Upper lobe of right lung (tissue), 1 donor: ENCODE measurements at regions not wholly inside any gene's neighbourhood (a gene's known extent, or its start where the extent isn't known, plus 50 kb on each side); places are given as distances from the start of the nearest gene placed in this dataset.

Experiments used
- ATAC-seq: fragments of 200-7000 bp; cut with Tn5 transposase; one replicate; pipeline ENCODE4 v1.9.1; 2020; ENCODE audit warnings: mild to moderate bottlenecking, moderate library complexity
- DNase-seq: peaks from one replicate; pipeline ENCODE4 v3.0.0-alpha.2; 2020
- H3K27ac ChIP-seq: fragments of 200-600 bp; one replicate; pipeline ENCODE4 v1.8.0; 2022
- H3K27me3 ChIP-seq: fragments of 200-600 bp; one replicate; pipeline ENCODE4 v1.8.0; 2022; ENCODE audit warnings: mild to moderate bottlenecking
- H3K36me3 ChIP-seq: fragments of 200-600 bp; one replicate; pipeline ENCODE4 v1.8.0; 2022
- H3K4me1 ChIP-seq: fragments of 200-600 bp; one replicate; pipeline ENCODE4 v1.8.0; 2022
- H3K4me3 ChIP-seq: fragments of 200-600 bp; one replicate; pipeline ENCODE4 v1.8.0; 2022; ENCODE audit warnings: mild to moderate bottlenecking
- H3K9me3 ChIP-seq: fragments of 200-600 bp; one replicate; pipeline ENCODE4 v1.8.0; 2022
- intact Hi-C: fragments of 100-400 bp; cut with DNase I; formaldehyde crosslinking; loops from one replicate; pipeline ENCODE4 v1.11.0; 2022
- TF ChIP-seq, protein P1 (sequence below): fragments of 200-600 bp; IDR thresholded peaks from one replicate; pipeline ENCODE4 v1.8.0; 2022; ENCODE audit warnings: antibody characterized with exemption
- donor health status: DM: no; HTN: yes; CAD: no; lungs with severe emphysema.

- intact Hi-C loops, result no loop called here
- Histone ChIP-seq H3K4me1 (peaks cover 13% of the 10 kb centered on the region), H3K27ac (no peak overlapping the region), H3K9me3 (no peaks in the 10 kb centered on the region), H3K27me3 (no peaks in the 10 kb centered on the region), H3K36me3 (no peaks in the 10 kb centered on the region), H3K4me3 (no peak overlapping the region)
- TF ChIP-seq, protein P1, sequence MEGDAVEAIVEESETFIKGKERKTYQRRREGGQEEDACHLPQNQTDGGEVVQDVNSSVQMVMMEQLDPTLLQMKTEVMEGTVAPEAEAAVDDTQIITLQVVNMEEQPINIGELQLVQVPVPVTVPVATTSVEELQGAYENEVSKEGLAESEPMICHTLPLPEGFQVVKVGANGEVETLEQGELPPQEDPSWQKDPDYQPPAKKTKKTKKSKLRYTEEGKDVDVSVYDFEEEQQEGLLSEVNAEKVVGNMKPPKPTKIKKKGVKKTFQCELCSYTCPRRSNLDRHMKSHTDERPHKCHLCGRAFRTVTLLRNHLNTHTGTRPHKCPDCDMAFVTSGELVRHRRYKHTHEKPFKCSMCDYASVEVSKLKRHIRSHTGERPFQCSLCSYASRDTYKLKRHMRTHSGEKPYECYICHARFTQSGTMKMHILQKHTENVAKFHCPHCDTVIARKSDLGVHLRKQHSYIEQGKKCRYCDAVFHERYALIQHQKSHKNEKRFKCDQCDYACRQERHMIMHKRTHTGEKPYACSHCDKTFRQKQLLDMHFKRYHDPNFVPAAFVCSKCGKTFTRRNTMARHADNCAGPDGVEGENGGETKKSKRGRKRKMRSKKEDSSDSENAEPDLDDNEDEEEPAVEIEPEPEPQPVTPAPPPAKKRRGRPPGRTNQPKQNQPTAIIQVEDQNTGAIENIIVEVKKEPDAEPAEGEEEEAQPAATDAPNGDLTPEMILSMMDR, result no peak
- DNase-seq, result no peak
- ATAC-seq, result no peak
These were observed 114.3 kb downstream of the SPP2 start for GRCh38 chr2:234164493-234165413.

GRCh38 chr2:234163510-234164045 lies 113.1 kb downstream of the SPP2 start:
- Histone ChIP-seq H3K27ac (no peak overlapping the region), H3K36me3 (no peaks in the 10 kb centered on the region), H3K4me1 (peaks cover 5% of the 10 kb centered on the region), H3K9me3 (no peaks in the 10 kb centered on the region), H3K27me3 (no peaks in the 10 kb centered on the region), H3K4me3 (no peak overlapping the region)
- ATAC-seq, result no peak
- intact Hi-C loops, result no loop called here
- TF ChIP-seq, protein P1, result no peak
- DNase-seq, result no peak

- Histone ChIP-seq H3K4me1 (peaks cover 5% of the 10 kb centered on the region), H3K27me3 (no peaks in the 10 kb centered on the region), H3K36me3 (no peaks in the 10 kb centered on the region), H3K9me3 (no peaks in the 10 kb centered on the region), H3K27ac (no peak overlapping the region), H3K4me3 (no peak overlapping the region)
- intact Hi-C loops, result no loop called here
- no peak for ATAC-seq
- TF ChIP-seq, protein P1, result no peak
- no peak for DNase-seq
These were observed 112.4 kb downstream of the SPP2 start for GRCh38 chr2:234162861-234163260.

DNA sequence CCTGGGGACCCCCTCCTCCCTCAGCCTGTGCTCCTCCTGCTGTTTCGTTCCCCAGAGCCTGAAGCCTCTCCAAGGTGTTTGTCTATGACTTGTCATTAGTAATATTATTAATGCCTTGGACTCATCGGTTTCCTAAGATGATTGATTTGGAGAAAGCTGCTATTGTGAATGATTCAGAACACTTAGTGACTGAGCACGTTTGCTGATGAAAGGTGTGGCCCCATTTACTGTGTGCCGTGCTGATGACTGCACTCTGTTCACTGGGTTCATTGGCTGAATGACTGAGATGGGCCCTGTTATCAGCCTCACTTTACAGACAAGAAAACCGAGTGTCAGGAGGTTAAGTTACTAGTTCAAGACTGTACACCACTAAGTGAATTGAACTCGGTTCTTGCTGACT lies 111.4 kb downstream of the SPP2 start:
- intact Hi-C loops, result no loop called here
- DNase-seq, result no peak
- TF ChIP-seq, protein P1, result no peak

DNA sequence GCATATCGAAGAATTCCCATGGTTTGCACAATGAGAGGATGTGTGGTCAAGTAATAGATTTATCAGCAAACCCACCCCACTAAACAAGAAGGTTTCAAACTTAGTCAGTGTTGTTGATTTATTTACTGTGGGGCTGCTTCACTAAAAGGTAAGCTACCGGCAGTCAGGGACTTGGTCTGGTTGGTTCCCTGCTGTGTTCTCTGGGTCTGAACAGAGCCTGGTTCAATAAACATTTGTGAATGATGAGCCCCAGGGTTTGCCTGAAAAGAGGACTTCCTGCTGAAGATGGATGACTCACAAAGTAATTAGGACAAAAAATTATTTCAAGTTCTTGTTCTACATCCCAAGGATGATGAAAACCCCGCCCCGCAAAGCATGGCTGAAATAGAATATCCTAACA lies 108.3 kb downstream of the SPP2 start:
- no peaks in the 10 kb centered on the region for H3K4me1 ChIP-seq
- TF ChIP-seq, protein P1, result no peak
- H3K9me3 ChIP-seq, result no peaks in the 10 kb centered on the region
- H3K4me3 ChIP-seq, result no peak overlapping the region
- no peak for DNase-seq
- no peaks in the 10 kb centered on the region for H3K27me3 ChIP-seq
- no peak for ATAC-seq
- no peak overlapping the region for H3K27ac ChIP-seq
- H3K36me3 ChIP-seq, result no peaks in the 10 kb centered on the region
- intact Hi-C loops, result no loop called here

More for the DNA sequence above, 111.4 kb downstream of the SPP2 start:
- no peaks in the 10 kb centered on the region for H3K27me3 ChIP-seq
- H3K9me3 ChIP-seq, result no peaks in the 10 kb centered on the region
- H3K4me3 ChIP-seq, result no peak overlapping the region
- no peak for ATAC-seq
- no peak overlapping the region for H3K27ac ChIP-seq
- peaks cover 5% of the 10 kb centered on the region for H3K4me1 ChIP-seq
- no peaks in the 10 kb centered on the region for H3K36me3 ChIP-seq
